ENCODE measurements at regions not wholly inside any gene's neighbourhood (a gene's known extent, or its start where the extent isn't known, plus 50 kb on each side); places are given as distances from the start of the nearest gene placed in this dataset.

DNA sequence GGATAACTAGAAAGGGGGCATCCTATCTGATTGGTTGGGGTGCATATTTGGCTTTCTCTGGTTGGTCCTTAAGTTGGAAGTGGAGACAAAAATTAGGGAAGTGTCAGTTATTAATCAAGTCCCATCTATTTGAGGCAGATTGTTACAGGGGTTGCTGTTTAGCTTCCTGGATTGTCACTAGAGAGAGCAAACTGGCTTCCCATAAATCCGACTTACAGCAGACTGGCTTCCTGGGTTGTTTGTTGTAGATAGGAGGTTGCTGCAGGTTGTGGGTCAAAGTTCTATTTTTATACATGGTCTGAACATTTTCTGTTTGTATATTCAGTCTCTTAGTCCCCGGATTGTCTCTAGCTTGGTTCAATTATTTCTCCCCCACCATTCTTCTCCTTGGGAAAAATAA, 106.1 kb upstream of the HABP2 start:
- Histone ChIP-seq H3K36me3 (no peaks in the 10 kb centered on the region), H3K4me1 (no peaks in the 10 kb centered on the region), H3K27ac (no peak overlapping the region), H3K27me3 (ENCODE audit: low read depth) (no peaks in the 10 kb centered on the region), H3K4me3 (no peak overlapping the region), H3K9me3 (no peaks in the 10 kb centered on the region)
- DNase-seq: no peak
- no peak for ATAC-seq
- TF ChIP-seq, protein P1, sequence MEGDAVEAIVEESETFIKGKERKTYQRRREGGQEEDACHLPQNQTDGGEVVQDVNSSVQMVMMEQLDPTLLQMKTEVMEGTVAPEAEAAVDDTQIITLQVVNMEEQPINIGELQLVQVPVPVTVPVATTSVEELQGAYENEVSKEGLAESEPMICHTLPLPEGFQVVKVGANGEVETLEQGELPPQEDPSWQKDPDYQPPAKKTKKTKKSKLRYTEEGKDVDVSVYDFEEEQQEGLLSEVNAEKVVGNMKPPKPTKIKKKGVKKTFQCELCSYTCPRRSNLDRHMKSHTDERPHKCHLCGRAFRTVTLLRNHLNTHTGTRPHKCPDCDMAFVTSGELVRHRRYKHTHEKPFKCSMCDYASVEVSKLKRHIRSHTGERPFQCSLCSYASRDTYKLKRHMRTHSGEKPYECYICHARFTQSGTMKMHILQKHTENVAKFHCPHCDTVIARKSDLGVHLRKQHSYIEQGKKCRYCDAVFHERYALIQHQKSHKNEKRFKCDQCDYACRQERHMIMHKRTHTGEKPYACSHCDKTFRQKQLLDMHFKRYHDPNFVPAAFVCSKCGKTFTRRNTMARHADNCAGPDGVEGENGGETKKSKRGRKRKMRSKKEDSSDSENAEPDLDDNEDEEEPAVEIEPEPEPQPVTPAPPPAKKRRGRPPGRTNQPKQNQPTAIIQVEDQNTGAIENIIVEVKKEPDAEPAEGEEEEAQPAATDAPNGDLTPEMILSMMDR (IDR thresholded peaks at IDR 0.05): no peak
- intact Hi-C loops (cut with DNase I): no loop called here

DNA sequence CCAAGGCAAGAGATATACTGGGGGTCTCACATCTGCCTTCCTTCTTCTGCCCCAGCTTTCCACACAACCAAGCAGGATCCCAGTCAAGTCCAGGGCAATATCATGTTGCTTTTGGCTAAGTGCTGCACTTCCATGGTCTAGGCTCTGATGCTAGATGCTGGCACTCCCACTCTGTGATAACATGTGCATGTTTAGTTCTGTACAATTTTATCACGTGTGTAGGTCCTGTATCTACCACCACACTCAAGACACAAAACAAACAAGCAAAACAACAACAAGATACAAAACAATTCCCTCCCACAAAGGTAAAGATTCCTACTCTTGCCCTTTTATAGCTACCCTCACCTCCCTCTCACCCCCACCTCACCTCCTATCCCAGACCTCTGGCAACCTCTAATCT, 105.6 kb upstream of the HABP2 start:
- Histone ChIP-seq H3K27ac (no peak overlapping the region), H3K4me1 (no peaks in the 10 kb centered on the region), H3K4me3 (no peak overlapping the region), H3K9me3 (no peaks in the 10 kb centered on the region), H3K36me3 (no peaks in the 10 kb centered on the region), H3K27me3 (ENCODE audit: low read depth) (no peaks in the 10 kb centered on the region)
- TF ChIP-seq, protein P1 (IDR thresholded peaks at IDR 0.05): no peak
- DNase-seq (no peak), ATAC-seq (no peak)
- intact Hi-C loops (cut with DNase I): no loop called here

DNA sequence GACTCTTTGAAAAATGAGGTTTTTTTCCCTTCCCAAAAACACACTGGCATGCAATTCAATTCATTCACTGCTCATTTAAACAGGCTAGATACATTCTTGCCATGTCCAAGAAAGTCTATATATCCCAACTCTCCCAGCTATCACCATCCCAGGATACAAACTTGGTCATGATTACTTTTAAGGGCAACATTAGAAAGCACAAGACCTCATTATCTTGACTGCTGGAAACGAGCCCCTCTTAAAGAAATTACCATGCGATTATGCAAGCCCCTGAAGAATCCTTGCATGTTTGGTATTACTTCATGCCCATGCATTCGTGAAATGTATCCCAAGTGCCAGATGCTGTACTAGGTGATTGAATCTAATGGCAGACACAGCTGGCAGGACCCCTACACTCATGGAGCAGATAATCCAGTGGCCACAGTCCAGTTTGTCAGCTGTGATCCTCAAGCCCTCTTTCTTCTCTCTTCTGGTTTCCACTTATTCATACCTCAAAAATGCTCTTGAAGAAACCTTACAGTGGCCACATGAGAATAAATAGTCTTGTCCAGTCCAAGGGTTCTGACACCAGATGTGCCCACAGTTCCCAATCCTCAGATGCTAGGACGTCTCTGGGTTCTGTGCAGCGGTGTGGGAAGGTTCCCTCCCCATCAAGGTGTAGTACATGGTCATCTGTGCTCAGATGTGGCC, 103.7 kb upstream of the HABP2 start:
- Histone ChIP-seq H3K4me3 (no peak overlapping the region), H3K9me3 (no peaks in the 10 kb centered on the region), H3K4me1 (no peaks in the 10 kb centered on the region), H3K36me3 (no peaks in the 10 kb centered on the region), H3K27ac (no peak overlapping the region), H3K27me3 (ENCODE audit: low read depth) (no peaks in the 10 kb centered on the region)
- intact Hi-C loops (cut with DNase I): no loop called here
- TF ChIP-seq, protein P1 (IDR thresholded peaks at IDR 0.05): no peak
- ATAC-seq (no peak), DNase-seq (no peak)

DNA sequence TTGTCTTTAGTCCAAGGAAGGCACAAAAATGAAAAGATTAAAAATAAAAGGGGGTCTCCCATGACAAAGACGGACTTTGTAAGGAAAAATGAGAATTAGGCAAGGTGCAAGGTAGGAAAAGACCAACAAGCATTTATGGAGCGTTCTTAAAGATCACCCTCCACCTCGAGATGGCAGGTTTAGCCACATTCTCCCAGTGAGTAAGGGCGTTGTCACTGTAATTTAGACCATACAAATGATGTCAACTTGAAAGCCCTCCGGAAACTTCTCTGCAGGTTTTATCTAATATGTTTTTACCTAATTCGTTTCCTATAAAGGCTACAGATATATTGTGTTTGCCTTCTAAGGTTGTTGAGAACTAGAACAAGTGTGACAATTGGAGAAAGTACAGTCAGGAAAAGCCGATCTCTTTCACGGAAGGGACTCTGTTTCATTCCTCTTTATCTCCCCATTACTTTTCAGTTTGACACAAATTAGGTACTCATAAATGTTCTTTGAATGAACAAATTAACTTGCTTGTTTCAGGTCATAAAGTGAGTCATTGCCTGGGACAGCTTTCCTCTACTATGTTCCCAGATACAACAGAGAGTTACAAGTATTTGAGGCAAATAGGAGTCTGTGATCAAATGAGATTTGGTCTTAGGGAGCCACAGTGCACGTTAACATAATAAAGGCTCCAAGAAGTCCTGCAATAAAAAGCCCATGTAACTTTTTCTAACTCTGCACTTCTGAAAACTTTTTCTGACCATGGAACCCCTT, 102.6 kb upstream of the HABP2 start:
- DNase-seq: no peak
- Histone ChIP-seq H3K36me3 (no peaks in the 10 kb centered on the region), H3K4me1 (peaks cover 5% of the 10 kb centered on the region), H3K4me3 (no peak overlapping the region), H3K27ac (no peak overlapping the region), H3K27me3 (ENCODE audit: low read depth) (no peaks in the 10 kb centered on the region), H3K9me3 (no peaks in the 10 kb centered on the region)
- intact Hi-C loops (cut with DNase I): no loop called here
- no peak for ATAC-seq
- TF ChIP-seq, protein P1 (IDR thresholded peaks at IDR 0.05): no peak

DNA sequence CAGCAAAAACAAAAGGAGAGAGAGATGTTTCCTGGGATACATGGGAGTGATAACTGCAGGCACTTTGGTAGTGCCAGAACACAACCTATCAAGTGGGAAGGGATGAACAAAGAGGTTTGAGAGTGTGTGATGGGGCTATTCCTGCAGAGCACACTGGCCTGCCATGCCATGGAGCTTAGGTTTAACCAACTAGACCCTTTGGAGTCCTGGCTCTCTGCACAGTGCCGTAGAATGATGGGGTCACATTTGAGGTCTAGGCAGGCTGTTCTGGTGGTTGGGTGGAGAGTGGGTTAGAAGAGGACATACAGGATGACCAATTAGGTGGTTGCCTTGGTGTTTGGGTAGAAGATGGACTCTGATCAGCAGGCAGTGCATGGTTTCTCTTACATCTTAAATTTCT, 101.9 kb upstream of the HABP2 start:
- H3K9me3 ChIP-seq: no peaks in the 10 kb centered on the region
- H3K27ac ChIP-seq: no peak overlapping the region
- H3K36me3 ChIP-seq: no peaks in the 10 kb centered on the region
- TF ChIP-seq, protein P1 (IDR thresholded peaks at IDR 0.05): no peak
- no peak for DNase-seq
- H3K4me3 ChIP-seq: no peak overlapping the region
- no peaks in the 10 kb centered on the region for H3K27me3 ChIP-seq (ENCODE audit: low read depth)
- peaks cover 5% of the 10 kb centered on the region for H3K4me1 ChIP-seq
- intact Hi-C loops (cut with DNase I): no loop called here
- no peak for ATAC-seq
